DMS79 treated with DMSO at 0.1 percent for 48 hours (cell line): ENCODE measurements at regions not wholly inside any gene's neighbourhood (a gene's known extent, or its start where the extent isn't known, plus 50 kb on each side); places are given as distances from the start of the nearest gene placed in this dataset.

Experiments used
- DNase-seq: peaks from one replicate; lab custom pipeline; 2025; lab: John Stamatoyannopoulos, UW

DNA sequence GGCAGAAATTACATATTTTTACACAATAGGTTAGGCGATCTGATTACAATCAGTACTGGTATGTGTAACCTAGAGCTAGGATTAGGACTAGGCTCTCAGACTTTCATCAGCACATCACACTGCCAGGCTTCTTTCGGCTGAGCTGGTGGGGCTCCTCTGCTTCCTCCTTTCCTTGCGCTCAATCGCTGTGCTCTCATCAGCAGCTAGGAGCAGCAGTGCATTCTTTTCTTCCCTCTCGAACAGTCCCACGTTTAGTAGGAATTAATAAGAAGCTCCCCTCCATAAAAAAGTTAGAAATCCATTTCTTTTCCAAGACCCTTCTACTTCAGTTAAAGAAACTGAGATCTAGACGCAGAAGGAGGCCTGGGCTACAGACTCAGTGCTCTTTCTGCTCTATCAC is 350.4 kb downstream of the SPRY1 start:
- DNase-seq, result no peak

DNA sequence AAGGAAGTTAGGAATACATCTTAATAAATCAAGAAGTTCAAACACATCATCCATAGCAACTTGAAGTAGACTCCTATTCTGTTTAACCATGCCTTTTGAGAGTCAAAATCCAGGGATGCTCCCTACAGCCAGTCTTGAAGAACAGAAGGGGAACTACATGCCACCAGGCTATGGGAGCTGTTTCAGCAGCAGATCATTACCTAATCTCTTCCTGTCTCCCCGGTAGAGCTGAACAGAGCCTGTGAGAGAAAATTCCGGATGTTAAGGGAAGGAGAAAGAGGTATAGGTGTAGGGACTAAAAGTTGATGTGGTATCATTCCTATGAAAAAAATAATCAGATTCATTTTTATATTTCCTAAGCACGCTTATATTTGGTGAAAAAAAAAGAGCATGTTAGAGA is 352.2 kb downstream of the SPRY1 start:
- no peak for DNase-seq

DNA sequence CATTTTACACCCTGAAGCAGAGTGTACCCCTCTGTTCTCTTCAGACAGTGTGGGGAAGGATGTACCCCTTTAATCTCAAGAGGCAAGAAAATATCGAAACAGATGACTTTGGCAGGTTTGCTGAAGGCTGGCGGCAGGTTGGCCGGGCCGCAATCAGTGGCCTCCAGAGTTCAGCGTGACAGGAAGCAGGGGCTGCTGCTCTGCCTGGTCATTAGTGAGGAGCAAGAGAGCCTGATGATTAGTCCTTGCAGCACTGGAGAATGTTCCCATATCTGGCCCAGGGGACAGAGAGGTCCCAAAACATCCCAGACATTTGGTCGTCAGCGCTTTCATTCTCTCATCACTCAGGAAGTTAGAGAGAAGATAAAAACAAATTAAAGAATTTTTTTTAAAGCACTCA is 352.8 kb downstream of the SPRY1 start:
- no peak for DNase-seq

DNA sequence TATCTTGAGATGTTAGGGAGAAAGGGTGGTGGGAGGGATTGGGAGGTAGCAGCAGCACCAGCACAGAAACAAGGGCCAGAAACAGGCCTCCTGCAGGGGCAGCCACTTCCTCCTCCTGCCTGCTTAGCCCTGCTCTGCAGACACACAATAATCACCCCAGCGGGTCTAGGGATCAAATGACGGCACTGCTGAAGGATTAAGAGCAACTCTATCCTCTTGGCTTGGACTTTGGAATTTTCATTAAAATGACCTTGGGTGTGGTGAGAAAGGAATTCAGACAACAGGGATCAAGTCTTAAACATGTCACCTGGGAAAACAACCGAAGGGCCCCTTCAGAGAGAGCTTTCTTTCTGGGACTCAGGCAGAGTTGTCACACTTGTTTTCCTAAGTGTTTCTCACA is 353.4 kb downstream of the SPRY1 start:
- DNase-seq, result no peak

DNA sequence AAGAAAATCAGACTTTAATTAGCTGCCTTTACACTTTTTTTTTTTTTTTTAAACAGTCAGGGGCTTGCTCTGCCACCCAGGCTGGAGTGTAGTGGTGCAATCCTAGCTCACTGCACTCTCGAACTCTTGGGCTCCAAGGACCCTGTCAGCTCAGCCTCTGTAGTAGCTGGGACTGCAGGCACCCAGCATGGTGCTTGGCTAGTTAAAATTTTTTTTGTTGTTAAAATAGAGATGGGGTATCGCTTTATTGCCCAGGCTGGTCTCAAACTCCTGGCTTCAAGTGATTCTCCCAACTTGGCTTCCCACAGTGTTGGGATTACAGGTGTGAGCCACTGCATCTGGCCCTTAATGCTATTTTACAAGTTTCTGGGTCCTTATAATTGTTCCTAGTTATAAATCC is 359.1 kb downstream of the SPRY1 start:
- DNase-seq, result no peak

- no peak for DNase-seq
Measured at GRCh38 chr4:123767806-123768205, 371.2 kb downstream of the SPRY1 start.

DNA sequence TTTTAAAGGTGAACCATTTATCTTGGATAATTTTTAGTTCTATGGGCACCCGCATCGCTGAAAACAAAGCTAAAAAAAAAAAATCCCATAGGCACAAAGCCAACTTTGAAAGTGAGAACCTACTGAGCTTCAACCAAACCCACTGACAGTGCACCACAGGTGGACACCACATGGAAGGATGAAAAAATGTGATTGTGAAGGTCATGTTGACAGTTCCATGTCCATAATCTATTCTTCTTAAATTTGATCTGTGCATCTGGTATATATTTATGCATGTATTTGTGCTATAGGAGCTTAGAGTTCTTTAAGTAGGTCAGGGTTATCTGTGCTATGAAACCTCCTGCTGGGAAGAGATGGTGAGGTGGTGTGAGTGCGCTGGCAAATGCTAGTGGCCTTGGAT is 374.3 kb downstream of the SPRY1 start:
- no peak for DNase-seq

DNA sequence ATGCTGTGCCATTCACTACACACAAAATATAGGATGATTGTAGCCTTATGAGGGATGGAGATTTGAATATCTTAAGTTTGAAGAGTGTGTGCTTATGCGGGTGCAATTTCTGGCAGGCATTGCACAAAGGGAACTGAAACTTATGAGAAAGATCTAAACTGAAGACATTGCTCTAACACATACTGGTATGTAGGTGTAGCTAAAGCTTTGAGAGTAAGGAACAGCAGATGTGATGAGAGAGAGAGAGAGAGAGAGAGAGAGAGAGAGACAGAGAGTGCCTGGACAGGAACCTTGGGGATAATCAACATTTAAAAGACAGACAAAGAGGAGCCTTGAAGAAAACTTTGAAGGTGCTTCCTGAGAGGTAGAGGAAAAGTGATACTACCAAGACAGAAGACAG is 379.7 kb downstream of the SPRY1 start:
- no peak for DNase-seq

- DNase-seq, result no peak
Measured at GRCh38 chr4:123777373-123777772, 380.8 kb downstream of the SPRY1 start.

GRCh38 chr4:123783151-123783790 is 386.7 kb downstream of the SPRY1 start:
- DNase-seq, result no peak

DNA sequence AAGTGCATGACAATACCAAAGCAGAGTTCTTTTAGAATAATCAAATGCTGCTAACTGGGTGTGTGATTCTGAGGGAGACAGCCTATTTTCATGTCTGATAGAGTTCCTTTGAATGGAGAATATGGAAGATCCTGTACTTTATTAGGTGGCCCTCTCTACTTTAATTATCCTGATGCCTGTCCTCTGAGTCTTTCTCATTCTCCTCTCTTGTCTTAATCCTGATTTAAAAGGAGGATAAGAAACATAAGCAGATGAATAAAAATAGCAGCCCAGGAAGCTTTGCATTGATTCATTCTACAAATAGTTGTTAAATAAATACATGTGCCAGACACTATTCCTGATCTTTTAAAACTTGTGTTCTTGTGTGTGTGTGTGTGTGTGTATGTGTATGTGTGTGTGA is 387.3 kb downstream of the SPRY1 start:
- no peak for DNase-seq

DNA sequence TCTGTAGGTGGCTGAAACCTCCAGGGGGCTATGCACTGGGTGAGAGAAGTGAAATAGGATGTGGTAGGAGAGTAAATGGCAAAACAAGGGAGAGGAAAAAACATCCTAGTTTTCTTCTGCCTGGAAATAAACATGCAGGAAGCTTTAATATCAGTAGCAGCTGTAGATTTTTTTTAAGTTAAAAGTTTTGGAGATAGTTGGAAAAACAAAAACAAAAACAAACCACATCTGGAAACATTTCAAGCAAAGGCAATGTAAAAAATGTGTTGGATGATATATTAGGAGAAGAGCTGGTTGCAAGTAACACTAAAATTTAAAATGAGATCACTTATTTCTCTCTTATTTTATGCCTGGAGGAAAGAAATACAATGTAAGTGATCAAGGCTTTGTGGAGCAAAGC is 388.0 kb downstream of the SPRY1 start:
- DNase-seq, result no peak

DNA sequence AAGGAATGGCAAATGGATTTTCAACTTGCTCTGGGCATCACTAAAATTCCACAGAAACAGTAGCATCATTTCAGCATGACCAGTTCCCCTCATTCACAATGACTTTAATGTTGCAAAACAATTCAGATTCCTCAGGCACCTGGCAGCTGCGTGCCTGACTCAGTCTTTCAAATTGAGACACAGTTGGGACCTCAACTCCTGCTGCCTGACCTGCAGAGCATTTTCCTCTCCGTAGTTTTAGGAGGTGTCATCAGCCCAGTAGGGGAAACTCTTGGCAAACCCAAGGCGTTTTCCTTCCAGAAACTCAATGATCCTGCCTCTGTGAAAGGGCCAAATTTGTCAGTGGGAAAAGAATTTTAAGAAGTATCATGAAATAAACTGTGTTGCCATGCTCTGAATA is 388.9 kb downstream of the SPRY1 start:
- DNase-seq, result no peak

- no peak for DNase-seq
Measured at GRCh38 chr4:123786163-123786915, 389.7 kb downstream of the SPRY1 start.

GRCh38 chr4:123786920-123787319 is 390.3 kb downstream of the SPRY1 start:
- no peak for DNase-seq

DNA sequence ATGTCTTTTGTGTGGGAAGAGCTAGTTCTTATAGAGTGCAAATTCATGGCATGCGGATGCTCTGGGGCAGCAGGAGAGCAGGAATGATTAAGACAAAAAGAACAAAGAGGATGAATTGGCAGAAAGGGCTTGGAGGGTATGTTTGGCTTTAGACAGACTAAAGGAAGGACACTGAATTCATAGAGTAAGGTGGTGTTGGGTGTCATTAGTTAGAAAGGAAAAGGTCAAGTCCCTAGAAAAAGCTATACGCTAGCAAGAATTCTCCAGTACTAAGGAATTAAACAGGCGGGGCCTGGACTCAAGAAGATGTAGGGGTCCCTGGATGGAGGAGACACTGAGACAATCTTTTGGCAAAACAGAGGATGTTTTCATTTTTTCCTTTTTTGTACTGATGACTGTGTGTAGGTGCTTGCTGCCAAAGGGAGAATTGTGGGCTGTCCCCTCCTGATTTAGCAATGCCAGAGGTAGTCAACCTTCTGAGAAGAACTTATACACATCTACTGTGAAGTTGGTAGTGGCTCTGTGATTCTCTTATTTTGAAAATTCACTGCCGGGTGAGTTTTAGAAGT is 391.0 kb downstream of the SPRY1 start:
- DNase-seq, result no peak

DNA sequence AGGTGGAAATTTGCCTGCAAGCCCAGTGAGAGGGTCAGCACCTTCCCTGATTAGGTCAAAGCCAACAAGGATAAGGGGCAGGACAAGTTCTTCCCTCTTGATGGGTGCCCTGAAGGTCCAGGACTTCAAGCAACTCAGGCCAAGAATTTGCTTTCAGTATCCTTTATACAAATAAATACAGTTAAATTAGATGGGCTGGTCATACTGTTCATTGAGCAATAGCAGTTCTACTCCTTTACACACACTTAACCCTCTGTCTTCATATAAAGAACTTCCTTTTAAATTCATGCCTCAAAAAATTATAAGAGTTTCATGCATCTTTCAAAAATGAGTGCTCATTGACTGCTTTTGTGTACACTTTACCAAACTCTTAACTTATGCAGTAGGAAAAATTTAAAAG is 392.0 kb downstream of the SPRY1 start:
- DNase-seq, result no peak

DNA sequence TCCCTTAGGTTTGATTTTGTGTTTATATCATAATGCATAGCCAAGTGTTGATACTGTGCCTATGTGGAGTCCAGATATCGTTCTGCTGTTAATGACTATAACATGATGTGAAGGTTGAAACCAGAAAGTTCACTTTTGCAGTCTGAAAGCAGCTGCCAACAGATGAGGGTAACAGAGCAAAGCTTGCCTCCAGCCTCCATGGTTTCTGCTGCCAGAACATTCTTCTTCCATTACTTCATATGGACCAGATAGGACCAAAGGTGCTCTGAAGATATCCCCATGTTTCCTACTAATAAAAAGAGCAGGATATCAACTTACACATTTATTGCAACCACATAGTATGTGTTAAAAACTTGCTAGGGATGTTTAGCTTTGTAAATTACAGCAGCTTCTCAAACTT is 394.1 kb downstream of the SPRY1 start:
- DNase-seq, result no peak

- no peak for DNase-seq
Measured at GRCh38 chr4:123802082-123802645, 405.6 kb downstream of the SPRY1 start.

GRCh38 chr4:123802933-123803332 is 406.3 kb downstream of the SPRY1 start:
- DNase-seq, result no peak

GRCh38 chr4:123804196-123804721 is 407.7 kb downstream of the SPRY1 start:
- no peak for DNase-seq

GRCh38 chr4:123806056-123806455 is 409.5 kb downstream of the SPRY1 start:
- no peak for DNase-seq

DNA sequence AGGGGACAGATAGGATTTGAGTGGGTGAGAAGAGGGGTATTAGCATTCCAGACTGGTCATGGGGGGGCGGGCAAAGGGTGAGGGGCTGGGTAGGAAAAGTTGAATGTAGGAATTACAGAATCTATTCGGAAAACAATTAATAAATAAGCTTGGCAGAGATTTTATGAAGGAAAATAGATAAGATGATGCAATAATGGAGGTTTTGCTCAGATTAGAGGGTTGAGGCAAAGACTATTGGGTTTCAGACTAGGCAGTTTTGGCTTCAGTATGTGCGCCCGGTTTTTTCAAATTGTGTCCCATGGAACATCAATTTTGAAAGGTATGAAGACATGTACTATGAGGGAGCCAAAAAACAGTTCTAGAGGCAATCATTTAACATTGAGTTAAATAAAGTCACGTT is 410.6 kb downstream of the SPRY1 start:
- no peak for DNase-seq
